GM18867 (cell line): ENCODE measurements at regions not wholly inside any gene's neighbourhood (a gene's known extent, or its start where the extent isn't known, plus 50 kb on each side); places are given as distances from the start of the nearest gene placed in this dataset.
"Not testable (repeated sequence)": the region's sequence is repeated elsewhere in the genome, so short reads cannot be mapped to it uniquely, and the experiment has no call there.

Source experiments
- ATAC-seq: cut with Tn5 transposase; IDR thresholded peaks from one replicate; pipeline ENCODE4 v1.9.1; 2021; ENCODE audit warnings: mild to moderate bottlenecking, moderate library complexity; ENCODE audit not compliant: unreplicated experiment

GRCh38 chr7:110187877-110188554 lies 902.9 kb upstream of the LRRN3 start:
- no peak for ATAC-seq

- ATAC-seq, result no peak
Observed at GRCh38 chr7:110204527-110204926, 886.4 kb upstream of the LRRN3 start.

GRCh38 chr7:110205899-110206298 lies 885.0 kb upstream of the LRRN3 start:
- ATAC-seq, result no peak

- no peak for ATAC-seq
Observed at GRCh38 chr7:110209884-110210283, 881.0 kb upstream of the LRRN3 start.

GRCh38 chr7:110210941-110211608 lies 879.9 kb upstream of the LRRN3 start:
- no peak for ATAC-seq

- ATAC-seq, result no peak
Observed at GRCh38 chr7:110224643-110225042, 866.3 kb upstream of the LRRN3 start.

- ATAC-seq, result no peak
Observed at GRCh38 chr7:110246118-110246517, 844.8 kb upstream of the LRRN3 start.

GRCh38 chr7:110253093-110253492 lies 837.8 kb upstream of the LRRN3 start:
- ATAC-seq, result no peak

- no peak for ATAC-seq
Observed at GRCh38 chr7:110257673-110258072, 833.3 kb upstream of the LRRN3 start.

GRCh38 chr7:110262251-110262650 lies 828.7 kb upstream of the LRRN3 start:
- no peak for ATAC-seq

- ATAC-seq, result no peak
Observed at GRCh38 chr7:110264288-110264687, 826.6 kb upstream of the LRRN3 start.

GRCh38 chr7:110281362-110281761 lies 809.6 kb upstream of the LRRN3 start:
- no peak for ATAC-seq

- no peak for ATAC-seq
Observed at GRCh38 chr7:110283056-110283455, 807.9 kb upstream of the LRRN3 start.

GRCh38 chr7:110291430-110291829 lies 799.5 kb upstream of the LRRN3 start:
- ATAC-seq, result no peak

GRCh38 chr7:110296321-110296720 lies 794.6 kb upstream of the LRRN3 start:
- ATAC-seq, result no peak

GRCh38 chr7:110307776-110308175 lies 783.2 kb upstream of the LRRN3 start:
- ATAC-seq, result no peak

GRCh38 chr7:110308791-110309190 lies 782.1 kb upstream of the LRRN3 start:
- no peak for ATAC-seq

GRCh38 chr7:110309941-110310340 lies 781.0 kb upstream of the LRRN3 start:
- ATAC-seq, result no peak

- ATAC-seq, result no peak
Observed at GRCh38 chr7:110311556-110311955, 779.4 kb upstream of the LRRN3 start.

- ATAC-seq, result no peak
Observed at GRCh38 chr7:110317541-110318265, 773.2 kb upstream of the LRRN3 start.

GRCh38 chr7:110320285-110320684 lies 770.6 kb upstream of the LRRN3 start:
- ATAC-seq, result not testable (repeated sequence)

GRCh38 chr7:110322796-110323195 lies 768.1 kb upstream of the LRRN3 start:
- ATAC-seq, result no peak
